ENCODE measurements at regions not wholly inside any gene's neighbourhood (a gene's known extent, or its start where the extent isn't known, plus 50 kb on each side); places are given as distances from the start of the nearest gene placed in this dataset.
A peak's percentile ranks its signal among the peaks of the same experiment; 100 is the strongest.

DNA sequence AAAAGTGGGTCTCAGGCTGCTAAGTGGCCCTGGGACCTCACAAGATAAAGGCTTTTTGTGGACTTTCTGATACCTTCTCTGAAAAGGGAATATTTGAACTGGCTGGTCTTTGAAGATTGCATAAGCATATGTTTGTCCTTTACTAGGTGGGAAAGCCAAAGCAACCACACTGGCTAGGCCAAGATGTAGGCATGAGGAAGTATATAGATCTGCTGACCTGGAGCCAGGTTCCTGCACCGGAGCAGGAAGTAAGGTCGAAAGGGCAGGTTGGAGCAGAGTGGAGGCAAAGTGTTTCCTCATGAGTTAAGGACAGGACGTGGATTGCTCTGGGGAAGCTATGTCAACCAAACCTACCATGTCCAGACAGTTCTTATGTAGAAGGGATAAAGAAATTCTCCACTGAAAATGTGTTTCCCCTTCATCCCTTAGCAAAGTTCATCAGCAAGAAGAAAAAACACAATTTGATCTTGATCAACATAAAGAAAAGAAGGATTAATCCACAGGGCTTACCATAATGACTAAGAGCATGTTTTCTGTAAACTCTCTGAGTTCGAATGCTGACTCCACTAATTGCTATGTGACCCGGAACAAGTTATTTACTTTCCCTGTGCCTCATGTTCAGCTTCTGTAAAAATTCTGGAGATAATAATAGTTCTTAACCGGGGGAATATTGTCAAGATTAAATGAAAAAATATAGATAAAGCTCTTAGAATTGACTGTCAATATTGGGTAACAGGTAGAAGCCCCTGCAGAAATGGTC, 156.1 kb upstream of the SRD5A2 start:
- no peak overlapping the region for H3K27ac ChIP-seq (ENCODE audit: low read length)
- no peaks in the 10 kb centered on the region for H3K36me3 ChIP-seq (ENCODE audit: control insufficient read depth, insufficient read depth, low read length)
- WGBS (ENCODE audit: insufficient coverage, insufficient read length): no CpG with 5 or more reads among the region's 6 CpGs
- no peak overlapping the region for H3K4me3 ChIP-seq (ENCODE audit: low read length)
- no peaks in the 10 kb centered on the region for H3K9me3 ChIP-seq (ENCODE audit: control insufficient read depth, insufficient read depth, low read length)
- DNase-seq (ENCODE audit: low read depth, low spot score): no peak
- no peaks in the 10 kb centered on the region for H3K4me1 ChIP-seq (ENCODE audit: control insufficient read depth, insufficient read depth, low read length)
- no peaks in the 10 kb centered on the region for H3K27me3 ChIP-seq (ENCODE audit: control insufficient read depth, insufficient read depth, low read length)

DNA sequence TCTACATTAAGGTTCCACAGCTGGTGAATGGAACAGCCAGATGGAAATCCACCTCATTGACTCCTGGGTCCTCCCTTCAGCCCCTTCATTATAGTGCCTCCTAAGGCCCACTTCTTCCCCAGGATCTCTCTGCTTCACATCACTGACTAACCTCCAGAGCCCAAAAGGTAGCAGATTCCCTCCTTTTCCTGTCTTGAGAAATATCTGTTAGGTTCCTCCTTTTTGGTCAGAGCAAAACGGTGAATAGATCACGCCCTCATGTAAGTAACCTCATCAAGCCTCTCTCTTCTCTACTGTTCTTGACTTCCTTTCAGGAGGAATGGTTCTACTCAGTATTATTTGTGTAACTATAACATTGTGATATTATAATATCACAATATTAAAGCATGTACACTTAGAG, 155.0 kb upstream of the SRD5A2 start:
- Histone ChIP-seq H3K27me3 (ENCODE audit: control insufficient read depth, insufficient read depth, low read length) (no peaks in the 10 kb centered on the region), H3K36me3 (ENCODE audit: control insufficient read depth, insufficient read depth, low read length) (no peaks in the 10 kb centered on the region), H3K4me1 (ENCODE audit: control insufficient read depth, insufficient read depth, low read length) (no peaks in the 10 kb centered on the region), H3K9me3 (ENCODE audit: control insufficient read depth, insufficient read depth, low read length) (no peaks in the 10 kb centered on the region), H3K4me3 (ENCODE audit: low read length) (no peak overlapping the region), H3K27ac (ENCODE audit: low read length) (no peak overlapping the region)
- no CpG with 5 or more reads among the region's 2 CpGs for WGBS (ENCODE audit: insufficient coverage, insufficient read length)
- DNase-seq (ENCODE audit: low read depth, low spot score): no peak

DNA sequence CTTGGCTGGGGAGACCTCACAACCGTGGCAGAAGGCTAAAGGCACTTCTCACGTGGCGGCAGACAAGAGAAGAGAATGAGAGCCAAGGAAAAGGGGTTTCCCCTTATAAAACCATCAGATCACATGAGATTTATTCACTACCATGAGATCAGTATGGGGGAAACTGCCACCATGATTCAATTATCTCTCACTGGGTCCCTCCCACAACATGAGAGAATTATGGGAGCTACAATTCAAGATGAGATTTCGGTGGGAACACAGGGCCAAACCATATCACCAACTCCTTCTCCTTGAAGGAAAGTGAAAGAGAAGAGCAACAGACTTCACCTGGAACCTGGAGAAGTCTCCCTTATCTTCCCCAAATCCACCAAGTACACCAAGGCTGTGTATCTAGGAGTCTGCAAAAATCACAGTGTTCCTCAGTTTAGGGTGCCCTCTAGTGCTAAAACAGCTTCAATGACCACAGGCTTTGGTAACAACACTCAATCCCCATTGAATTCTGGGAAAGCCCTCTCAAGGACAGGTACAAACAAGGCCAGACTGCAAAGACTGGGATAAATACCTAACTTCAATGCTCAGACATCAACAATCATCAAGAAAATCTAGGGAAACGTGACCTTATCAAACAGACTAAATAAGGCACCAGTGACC, 148.8 kb upstream of the SRD5A2 start:
- Histone ChIP-seq H3K27ac (ENCODE audit: low read length) (no peak overlapping the region), H3K27me3 (ENCODE audit: control insufficient read depth, insufficient read depth, low read length) (no peaks in the 10 kb centered on the region), H3K4me1 (ENCODE audit: control insufficient read depth, insufficient read depth, low read length) (no peaks in the 10 kb centered on the region), H3K9me3 (ENCODE audit: control insufficient read depth, insufficient read depth, low read length) (no peaks in the 10 kb centered on the region), H3K36me3 (ENCODE audit: control insufficient read depth, insufficient read depth, low read length) (no peaks in the 10 kb centered on the region), H3K4me3 (ENCODE audit: low read length) (no peak overlapping the region)
- DNase-seq (ENCODE audit: low read depth, low spot score): peak; percentile 29
- WGBS (ENCODE audit: insufficient coverage, insufficient read length): no CpG with 5 or more reads among the region's 5 CpGs

DNA sequence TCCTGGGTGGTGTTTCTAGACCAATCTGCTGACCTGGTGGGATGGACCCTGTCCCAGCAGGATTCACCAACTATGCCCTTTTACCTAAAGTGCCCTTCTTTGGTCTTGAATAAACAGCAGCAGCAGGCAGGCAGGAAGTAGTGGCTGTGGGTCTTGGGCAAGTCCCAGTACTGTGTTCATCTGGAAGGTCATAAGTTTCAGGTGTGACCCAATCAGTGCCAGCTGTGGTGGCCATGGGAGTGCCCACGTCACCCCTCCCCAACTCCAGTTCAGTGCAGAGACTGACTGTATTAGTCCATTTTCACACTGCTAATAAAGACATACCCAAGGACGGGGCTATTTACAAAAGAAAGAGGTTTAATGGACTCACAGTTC, 148.3 kb upstream of the SRD5A2 start:
- no peak for DNase-seq (ENCODE audit: low read depth, low spot score)
- no CpG with 5 or more reads among the region's 2 CpGs for WGBS (ENCODE audit: insufficient coverage, insufficient read length)
- Histone ChIP-seq H3K4me3 (ENCODE audit: low read length) (no peak overlapping the region), H3K36me3 (ENCODE audit: control insufficient read depth, insufficient read depth, low read length) (no peaks in the 10 kb centered on the region), H3K4me1 (ENCODE audit: control insufficient read depth, insufficient read depth, low read length) (no peaks in the 10 kb centered on the region), H3K27me3 (ENCODE audit: control insufficient read depth, insufficient read depth, low read length) (no peaks in the 10 kb centered on the region), H3K9me3 (ENCODE audit: control insufficient read depth, insufficient read depth, low read length) (no peaks in the 10 kb centered on the region), H3K27ac (ENCODE audit: low read length) (no peak overlapping the region)

DNA sequence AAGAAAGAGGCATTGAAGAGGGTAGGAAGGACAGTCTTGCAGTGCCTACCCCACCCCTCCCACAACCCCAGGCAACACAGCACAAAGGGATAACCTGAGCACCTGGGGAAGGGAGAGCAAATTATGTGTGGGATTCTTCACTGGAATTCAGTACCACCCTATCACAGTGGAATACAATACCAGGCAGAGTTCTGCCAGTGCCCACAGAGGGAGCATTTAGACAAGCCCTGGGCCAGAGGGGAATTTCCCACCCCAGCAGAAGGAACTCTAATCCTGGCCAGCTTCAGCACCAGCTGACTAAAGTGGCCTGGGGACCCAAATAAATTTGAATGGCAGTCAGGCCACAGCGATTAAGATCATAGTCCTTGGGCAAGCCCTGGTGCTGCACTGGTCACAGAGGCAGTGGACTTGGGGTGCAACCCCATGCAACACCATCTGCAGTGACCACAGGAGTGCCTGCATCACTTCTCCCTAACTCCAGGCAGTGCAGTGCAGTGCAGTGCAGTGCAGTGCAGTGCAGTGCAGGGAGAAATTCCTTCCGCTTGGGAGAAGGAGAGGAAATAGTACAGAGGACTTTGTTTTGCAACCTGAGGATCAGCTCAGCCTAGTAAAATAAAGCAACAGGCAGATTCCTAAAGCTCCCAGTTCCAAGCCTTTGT, 147.8 kb upstream of the SRD5A2 start:
- Histone ChIP-seq H3K9me3 (ENCODE audit: control insufficient read depth, insufficient read depth, low read length) (no peaks in the 10 kb centered on the region), H3K4me1 (ENCODE audit: control insufficient read depth, insufficient read depth, low read length) (no peaks in the 10 kb centered on the region), H3K36me3 (ENCODE audit: control insufficient read depth, insufficient read depth, low read length) (no peaks in the 10 kb centered on the region), H3K4me3 (ENCODE audit: low read length) (no peak overlapping the region), H3K27ac (ENCODE audit: low read length) (no peak overlapping the region), H3K27me3 (ENCODE audit: control insufficient read depth, insufficient read depth, low read length) (no peaks in the 10 kb centered on the region)
- DNase-seq (ENCODE audit: low read depth, low spot score): no peak
- no CpG with 5 or more reads among the region's 2 CpGs for WGBS (ENCODE audit: insufficient coverage, insufficient read length)

DNA sequence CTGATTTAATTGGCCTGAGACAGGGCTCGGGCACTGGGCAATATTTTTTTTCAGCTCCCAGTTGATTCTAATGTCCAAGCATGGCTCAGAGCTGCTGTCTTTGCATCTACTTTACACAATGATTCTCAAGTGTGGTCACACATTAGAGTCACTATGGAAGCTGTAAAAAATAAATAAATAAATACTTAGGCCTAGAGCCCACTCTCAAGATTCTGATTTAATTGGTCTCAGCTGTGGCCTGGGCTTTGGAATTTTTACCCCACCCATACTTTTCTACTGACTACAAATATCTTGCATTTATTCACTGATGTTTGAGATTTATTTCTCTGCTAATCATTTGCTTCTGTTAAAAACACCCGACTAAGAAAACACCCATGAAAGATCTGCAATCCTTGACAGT, 145.7 kb upstream of the SRD5A2 start:
- no peak overlapping the region for H3K27ac ChIP-seq (ENCODE audit: low read length)
- no CpG with 5 or more reads among the region's 2 CpGs for WGBS (ENCODE audit: insufficient coverage, insufficient read length)
- H3K4me1 ChIP-seq (ENCODE audit: control insufficient read depth, insufficient read depth, low read length): no peaks in the 10 kb centered on the region
- DNase-seq (ENCODE audit: low read depth, low spot score): no peak
- H3K4me3 ChIP-seq (ENCODE audit: low read length): no peak overlapping the region
- H3K36me3 ChIP-seq (ENCODE audit: control insufficient read depth, insufficient read depth, low read length): no peaks in the 10 kb centered on the region
- H3K27me3 ChIP-seq (ENCODE audit: control insufficient read depth, insufficient read depth, low read length): no peaks in the 10 kb centered on the region
- no peaks in the 10 kb centered on the region for H3K9me3 ChIP-seq (ENCODE audit: control insufficient read depth, insufficient read depth, low read length)

DNA sequence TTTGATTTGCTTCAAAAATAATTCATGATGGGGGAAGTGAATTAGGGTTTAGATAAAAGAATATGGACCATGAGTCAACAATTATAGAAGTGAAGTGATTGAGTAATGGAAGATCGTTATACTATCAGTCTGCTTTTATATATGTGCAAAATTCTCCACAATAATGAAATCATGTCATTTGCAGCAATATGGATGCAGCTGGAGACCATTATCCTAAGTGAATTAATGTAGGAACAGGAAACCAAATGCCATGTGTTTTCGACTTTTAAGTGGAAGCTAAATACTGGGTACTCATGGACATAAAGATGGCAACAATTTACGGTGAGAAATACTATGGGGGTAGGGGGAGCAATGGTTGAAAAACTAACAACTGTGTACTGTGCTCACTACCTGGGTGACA, 144.7 kb upstream of the SRD5A2 start:
- no peaks in the 10 kb centered on the region for H3K36me3 ChIP-seq (ENCODE audit: control insufficient read depth, insufficient read depth, low read length)
- no peaks in the 10 kb centered on the region for H3K27me3 ChIP-seq (ENCODE audit: control insufficient read depth, insufficient read depth, low read length)
- no peaks in the 10 kb centered on the region for H3K9me3 ChIP-seq (ENCODE audit: control insufficient read depth, insufficient read depth, low read length)
- no peak for DNase-seq (ENCODE audit: low read depth, low spot score)
- no peak overlapping the region for H3K27ac ChIP-seq (ENCODE audit: low read length)
- WGBS (ENCODE audit: insufficient coverage, insufficient read length): no CpG with 5 or more reads among the region's 3 CpGs
- H3K4me1 ChIP-seq (ENCODE audit: control insufficient read depth, insufficient read depth, low read length): no peaks in the 10 kb centered on the region
- H3K4me3 ChIP-seq (ENCODE audit: low read length): no peak overlapping the region

DNA sequence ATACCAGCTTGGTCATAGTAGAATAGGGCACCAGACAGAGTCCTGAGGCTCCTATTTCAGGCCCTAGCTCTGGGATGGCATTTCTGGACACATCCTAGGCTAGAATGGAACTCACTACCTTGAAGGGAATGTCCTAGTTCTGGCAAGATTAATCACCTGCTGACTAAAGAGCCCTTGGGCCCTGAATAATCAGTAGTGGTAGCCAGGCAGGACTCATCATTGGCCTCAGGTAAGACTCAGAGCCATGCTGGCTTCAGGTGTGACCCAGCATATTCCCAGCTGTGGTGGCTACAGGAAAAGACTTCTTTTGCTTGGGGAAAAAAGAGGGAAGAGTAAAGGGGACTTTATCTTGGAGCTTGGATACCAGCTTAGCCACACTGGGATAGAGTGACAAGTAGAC, 131.0 kb upstream of the SRD5A2 start:
- Histone ChIP-seq H3K4me3 (ENCODE audit: low read length) (no peak overlapping the region), H3K9me3 (ENCODE audit: control insufficient read depth, insufficient read depth, low read length) (no peaks in the 10 kb centered on the region), H3K27me3 (ENCODE audit: control insufficient read depth, insufficient read depth, low read length) (no peaks in the 10 kb centered on the region), H3K27ac (ENCODE audit: low read length) (no peak overlapping the region), H3K4me1 (ENCODE audit: control insufficient read depth, insufficient read depth, low read length) (no peaks in the 10 kb centered on the region), H3K36me3 (ENCODE audit: control insufficient read depth, insufficient read depth, low read length) (no peaks in the 10 kb centered on the region)
- no peak for DNase-seq (ENCODE audit: low read depth, low spot score)

DNA sequence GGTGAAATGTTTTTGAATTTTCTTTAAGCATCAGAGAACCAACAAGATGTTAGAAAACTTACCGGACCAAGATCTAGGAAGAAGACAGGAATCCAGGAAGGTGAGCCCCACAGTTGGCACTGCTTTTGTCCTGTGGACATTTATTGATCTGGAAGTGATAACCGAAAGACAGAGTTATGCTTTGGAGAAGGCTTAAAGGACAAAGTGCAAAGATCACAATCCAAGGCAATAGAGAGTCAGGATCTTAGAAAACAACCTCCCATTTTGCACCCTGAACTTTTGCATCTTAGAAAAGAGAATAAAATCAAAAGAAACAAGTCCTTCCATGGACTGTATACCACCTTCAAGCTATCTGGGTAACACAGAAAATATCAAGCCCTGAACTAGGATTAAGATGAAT, 129.4 kb upstream of the SRD5A2 start:
- no peaks in the 10 kb centered on the region for H3K36me3 ChIP-seq (ENCODE audit: control insufficient read depth, insufficient read depth, low read length)
- H3K27me3 ChIP-seq (ENCODE audit: control insufficient read depth, insufficient read depth, low read length): no peaks in the 10 kb centered on the region
- H3K4me3 ChIP-seq (ENCODE audit: low read length): no peak overlapping the region
- no peak overlapping the region for H3K27ac ChIP-seq (ENCODE audit: low read length)
- H3K9me3 ChIP-seq (ENCODE audit: control insufficient read depth, insufficient read depth, low read length): no peaks in the 10 kb centered on the region
- no CpG with 5 or more reads among the region's 2 CpGs for WGBS (ENCODE audit: insufficient coverage, insufficient read length)
- H3K4me1 ChIP-seq (ENCODE audit: control insufficient read depth, insufficient read depth, low read length): no peaks in the 10 kb centered on the region
- DNase-seq (ENCODE audit: low read depth, low spot score): no peak

DNA sequence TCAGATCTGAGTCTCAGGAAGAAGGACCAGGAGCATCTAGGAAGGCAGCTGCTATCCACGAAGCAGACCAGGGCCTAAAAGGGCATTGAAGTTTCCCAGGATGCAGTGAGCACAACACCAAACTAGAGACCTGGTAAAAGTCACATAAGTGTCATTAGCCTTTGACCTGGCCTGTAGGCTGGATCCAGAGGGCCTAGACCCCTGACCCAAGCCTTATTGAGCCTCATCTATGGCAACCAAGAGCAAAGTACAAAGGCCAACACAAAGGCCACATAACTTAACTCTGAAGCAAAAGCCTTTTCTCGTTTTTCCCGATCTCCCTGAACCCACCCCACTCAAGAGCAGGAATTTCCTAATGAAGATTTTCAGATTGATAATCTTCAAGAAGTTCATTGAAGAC, 127.3 kb upstream of the SRD5A2 start:
- no peak overlapping the region for H3K4me3 ChIP-seq (ENCODE audit: low read length)
- no peaks in the 10 kb centered on the region for H3K4me1 ChIP-seq (ENCODE audit: control insufficient read depth, insufficient read depth, low read length)
- no peaks in the 10 kb centered on the region for H3K27me3 ChIP-seq (ENCODE audit: control insufficient read depth, insufficient read depth, low read length)
- H3K36me3 ChIP-seq (ENCODE audit: control insufficient read depth, insufficient read depth, low read length): no peaks in the 10 kb centered on the region
- WGBS (ENCODE audit: insufficient coverage, insufficient read length): no CpG with 5 or more reads among the region's 3 CpGs
- H3K9me3 ChIP-seq (ENCODE audit: control insufficient read depth, insufficient read depth, low read length): no peaks in the 10 kb centered on the region
- H3K27ac ChIP-seq (ENCODE audit: low read length): no peak overlapping the region
- DNase-seq (ENCODE audit: low read depth, low spot score): no peak
